Renal cortex interstitium (tissue), 11 donors: ENCODE measurements at regions not wholly inside any gene's neighbourhood (a gene's known extent, or its start where the extent isn't known, plus 50 kb on each side); places are given as distances from the start of the nearest gene placed in this dataset.
"Not testable (repeated sequence)": the region's sequence is repeated elsewhere in the genome, so short reads cannot be mapped to it uniquely, and the experiment has no call there.

Experiments
- DNase-seq, 11 donors: peaks; one replicate each; pipeline ENCODE4 v3.0.0-alpha.2; 2013; ENCODE audit warnings: low read depth in 9 of 11, low spot score in 4 of 11; ENCODE audit errors: extremely low read depth in 1 of 11

DNA sequence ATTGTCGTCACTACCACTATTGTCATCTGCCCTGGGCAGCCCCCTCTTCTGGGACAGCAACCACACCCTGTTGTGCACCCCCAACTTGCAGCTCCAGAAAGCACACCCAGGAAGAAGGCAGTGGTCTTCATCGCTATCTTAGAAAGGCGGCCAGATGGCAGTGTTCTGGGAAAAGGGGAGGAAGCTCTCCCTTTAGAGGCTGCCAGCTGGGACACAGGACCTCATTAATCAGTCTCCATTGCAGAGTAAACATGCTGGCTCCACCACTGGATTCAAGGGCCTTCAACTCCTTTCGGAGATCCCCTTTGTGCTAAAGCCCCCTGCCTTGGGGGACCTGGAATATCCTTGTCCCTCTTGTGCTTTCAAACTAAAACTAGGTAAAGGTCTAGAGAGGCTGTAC, 199.3 kb upstream of the LINGO1 start:
- peak in 2 of 11 donors; percentile 52 to 55 for DNase-seq

DNA sequence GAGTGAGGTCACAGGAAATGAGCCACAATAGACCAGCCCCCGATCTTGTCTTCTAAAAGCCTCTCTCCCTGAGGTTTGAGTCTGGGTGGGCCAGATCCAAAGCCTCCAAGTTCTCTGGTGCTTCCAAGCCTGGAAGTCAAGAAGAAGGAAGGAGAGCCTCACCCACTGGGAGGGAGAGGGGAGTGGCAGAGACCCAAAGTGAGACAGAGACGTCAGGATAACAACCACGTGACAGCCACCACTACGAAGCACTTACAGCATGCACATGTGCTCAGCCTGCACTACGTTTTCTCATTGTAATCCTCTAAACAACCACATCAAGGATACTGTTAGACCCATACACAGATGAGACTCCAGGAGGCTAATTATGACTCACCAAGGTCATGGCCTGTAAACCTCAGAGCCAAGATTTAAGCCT, 197.3 kb upstream of the LINGO1 start:
- DNase-seq, result no peak

DNA sequence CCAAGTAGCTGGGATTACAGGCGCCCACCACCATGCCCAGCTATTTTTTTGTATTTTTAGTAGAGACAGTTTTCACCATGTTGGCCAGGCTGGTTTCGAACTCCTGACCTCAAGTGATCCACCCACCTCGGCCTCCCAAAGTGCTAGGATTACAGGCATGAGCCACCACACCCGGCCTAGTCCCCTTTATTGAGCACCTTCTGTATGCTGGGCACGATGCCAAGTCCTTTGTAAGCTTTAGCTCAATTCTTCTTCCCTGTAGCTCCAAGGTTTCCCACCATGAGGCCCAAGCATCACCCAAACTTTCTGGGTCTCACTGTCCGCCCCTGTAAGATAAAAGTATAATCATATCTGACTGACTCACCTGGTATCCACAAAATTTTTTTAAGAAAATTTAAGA, 196.6 kb upstream of the LINGO1 start:
- not testable (repeated sequence) for DNase-seq

DNA sequence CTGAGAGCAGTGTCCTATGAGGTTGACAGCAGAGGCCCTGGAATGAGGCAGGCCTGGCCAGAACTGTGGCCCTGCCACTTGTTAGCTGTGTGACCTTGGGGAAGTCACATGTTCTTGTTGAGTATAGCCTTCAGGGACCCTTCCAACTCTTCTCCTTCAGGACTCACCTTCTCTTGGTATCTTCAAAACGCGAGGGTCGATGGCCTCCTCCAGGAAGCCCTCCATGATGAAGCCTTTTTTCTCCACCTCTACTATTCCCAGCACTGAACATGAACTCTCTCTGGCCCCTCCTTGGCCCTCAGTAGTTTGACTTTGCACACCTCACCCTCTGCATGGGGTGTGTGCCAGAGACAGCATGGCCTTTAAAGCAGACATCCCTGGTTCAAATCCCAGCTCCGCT, 195.1 kb upstream of the LINGO1 start:
- no peak for DNase-seq

DNA sequence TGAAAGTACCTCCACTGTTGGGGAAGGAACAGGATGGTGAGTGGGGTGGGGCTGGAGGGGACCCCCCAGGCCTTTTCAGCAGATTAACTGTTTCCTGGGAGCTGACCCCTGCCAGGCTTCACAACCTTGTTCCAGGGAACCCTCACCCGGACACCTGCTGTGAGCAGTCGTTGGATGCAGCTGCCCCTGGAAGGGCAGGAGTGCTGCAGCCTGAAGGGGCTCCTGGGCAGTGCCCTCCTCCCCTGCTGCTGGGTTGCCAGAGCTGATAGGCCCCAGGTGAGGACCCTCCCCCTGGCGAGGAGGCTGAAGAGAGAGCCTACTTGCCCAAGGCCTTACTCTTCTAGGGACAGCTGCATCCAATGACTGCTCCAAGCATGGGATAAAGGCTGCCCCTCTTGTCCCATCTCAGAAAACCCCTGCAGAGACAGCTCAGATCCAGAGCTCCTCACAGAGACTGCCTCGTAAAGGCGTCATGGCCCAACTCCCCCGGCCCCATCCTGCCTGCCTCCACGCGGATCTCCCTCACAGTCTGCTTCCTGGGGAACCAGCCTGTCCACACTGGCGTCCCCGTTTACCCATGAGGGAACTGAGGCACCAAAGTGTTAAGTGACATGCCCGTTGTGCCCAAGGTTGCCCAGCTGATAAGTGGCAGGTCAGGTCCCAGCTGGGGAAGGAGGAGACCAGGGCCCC, 193.4 kb upstream of the LINGO1 start:
- DNase-seq, result no peak

DNA sequence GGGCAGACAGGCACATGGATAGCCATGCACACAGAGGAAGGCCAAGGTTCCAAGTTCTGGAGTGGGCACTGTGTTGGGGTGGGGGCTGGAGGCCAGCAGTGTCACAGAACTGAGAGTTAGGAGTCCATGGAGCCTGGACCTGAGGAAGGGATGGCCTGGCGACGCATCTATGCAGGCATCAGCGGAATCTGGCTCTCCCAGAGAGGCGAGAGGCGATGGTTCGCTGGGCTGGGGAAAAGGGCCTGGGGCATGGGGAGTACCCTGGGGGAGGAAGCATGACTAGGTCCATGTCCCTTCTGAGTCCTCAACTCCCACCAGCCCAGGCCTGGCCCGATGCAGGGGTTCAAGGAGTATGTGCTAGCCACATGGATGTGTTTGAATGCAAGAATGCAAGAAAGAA, 192.8 kb upstream of the LINGO1 start:
- DNase-seq, result no peak

DNA sequence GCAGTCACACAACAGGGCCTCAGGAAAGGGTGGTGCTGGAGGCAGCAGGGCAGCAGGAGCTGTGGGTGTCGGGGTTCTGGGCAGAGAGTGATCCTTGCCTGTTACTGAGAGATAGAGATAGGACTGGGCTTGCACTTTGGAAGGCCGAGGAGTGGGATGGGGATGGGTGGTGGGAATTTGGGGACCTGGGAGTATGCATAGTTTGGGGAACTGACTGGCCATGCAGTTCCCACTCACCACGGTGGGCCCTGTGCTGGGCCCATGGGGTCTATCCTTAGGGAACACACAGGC, 192.5 kb upstream of the LINGO1 start:
- DNase-seq, result no peak

DNA sequence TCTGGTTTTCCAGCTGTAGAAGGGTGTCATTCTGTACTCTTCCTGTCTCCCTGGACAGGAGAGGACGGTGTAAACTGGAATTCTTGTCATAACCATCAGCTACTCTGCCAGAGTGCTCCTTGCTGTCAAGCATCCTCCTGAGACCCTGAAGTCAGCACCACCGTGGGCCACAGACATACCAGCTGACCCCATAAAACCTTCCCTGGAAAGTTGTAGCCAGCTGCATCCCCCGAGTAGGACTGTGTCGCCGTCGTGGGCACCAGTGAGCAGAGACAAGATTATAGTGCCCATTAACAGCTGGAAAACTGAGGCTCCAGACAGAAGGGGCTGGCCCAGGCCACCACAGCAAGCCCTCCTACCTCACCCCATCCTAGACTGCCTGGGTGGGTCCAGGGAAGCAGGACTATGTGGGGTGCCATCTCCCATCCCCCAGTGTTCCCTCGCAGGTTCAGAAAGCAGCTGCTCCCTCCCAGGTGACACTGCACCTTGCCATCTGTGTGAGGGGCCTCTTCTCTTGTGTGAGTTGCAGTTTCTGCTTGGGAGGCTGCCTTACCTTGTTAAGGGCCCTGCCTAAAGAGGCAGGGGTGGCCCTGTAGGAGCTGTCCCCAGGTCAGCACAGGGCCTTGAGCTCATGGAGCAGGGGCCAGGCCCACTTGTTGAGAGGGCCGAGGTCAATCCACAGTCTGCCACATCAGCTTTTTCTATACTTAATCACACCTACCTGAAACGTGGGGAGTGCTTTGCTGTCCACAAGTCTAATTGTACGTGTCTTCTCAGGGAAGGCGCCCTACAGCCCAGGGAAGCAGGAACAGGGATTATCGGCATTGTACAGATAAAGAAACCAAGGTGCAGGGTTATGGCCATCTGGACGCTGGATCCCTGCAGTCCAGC, 191.9 kb upstream of the LINGO1 start:
- DNase-seq, result no peak

DNA sequence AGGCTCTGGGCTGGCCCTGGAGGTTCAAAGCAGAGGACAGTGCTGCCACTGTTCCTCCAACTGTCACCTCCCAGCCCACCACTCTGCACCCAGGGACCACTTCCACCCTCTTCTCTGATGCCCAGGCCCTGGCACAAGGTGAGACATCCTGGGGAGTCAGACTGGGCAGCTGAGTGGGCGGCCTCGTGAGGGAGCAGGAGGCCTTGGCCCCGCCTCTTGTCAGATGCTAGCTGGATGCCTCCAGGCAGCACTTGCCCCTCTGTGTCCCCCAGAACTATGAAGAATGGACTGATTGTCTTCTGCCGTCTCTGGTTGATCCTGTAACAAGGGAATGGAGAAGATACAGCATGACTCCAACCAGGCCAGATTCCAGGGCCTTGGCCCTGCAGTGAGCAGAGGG, 191.0 kb upstream of the LINGO1 start:
- no peak for DNase-seq

DNA sequence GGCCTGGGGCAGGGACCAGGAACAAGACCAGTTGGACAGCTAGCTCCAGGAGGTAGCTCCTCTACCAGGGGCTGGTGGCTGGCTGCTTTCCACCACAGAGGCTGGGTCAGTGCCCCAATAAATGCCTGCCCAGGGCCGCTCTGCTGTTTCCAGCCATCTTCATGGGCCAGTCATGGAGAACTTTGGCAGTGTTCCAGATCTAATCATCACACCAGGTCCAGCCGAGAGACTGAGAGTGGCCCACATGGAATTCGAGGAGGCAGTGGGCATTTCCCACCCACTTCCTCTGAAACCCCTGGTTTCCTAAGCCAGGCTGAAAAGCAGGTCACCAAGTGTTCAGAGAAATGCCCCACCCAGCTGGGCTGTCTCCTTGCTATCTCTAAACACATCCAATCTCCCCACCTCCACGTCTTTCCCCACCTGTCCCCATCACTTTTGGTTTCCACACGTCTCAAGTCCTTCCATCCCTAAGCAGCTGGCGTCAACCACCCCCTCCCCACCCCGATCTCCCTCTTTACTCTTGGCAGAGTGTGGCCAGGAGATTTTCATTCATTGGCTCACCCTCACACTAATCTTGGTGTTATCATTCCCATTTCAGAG, 190.0 kb upstream of the LINGO1 start:
- DNase-seq, result no peak

DNA sequence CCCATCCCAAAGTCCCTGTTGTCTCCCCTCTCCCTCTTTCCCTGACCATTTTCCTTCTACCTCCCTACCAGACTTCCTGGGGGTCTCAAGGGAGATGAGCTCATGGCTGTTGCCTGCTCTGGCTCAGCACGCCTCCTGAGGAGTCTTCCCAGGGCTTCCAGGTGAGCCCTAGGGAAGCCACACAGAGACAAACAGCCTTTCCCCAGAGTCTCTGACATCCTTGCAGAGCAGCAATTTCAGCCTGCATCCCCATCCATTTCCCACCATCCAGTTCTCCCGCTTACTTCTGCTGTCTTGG, 189.2 kb upstream of the LINGO1 start:
- DNase-seq, result no peak

DNA sequence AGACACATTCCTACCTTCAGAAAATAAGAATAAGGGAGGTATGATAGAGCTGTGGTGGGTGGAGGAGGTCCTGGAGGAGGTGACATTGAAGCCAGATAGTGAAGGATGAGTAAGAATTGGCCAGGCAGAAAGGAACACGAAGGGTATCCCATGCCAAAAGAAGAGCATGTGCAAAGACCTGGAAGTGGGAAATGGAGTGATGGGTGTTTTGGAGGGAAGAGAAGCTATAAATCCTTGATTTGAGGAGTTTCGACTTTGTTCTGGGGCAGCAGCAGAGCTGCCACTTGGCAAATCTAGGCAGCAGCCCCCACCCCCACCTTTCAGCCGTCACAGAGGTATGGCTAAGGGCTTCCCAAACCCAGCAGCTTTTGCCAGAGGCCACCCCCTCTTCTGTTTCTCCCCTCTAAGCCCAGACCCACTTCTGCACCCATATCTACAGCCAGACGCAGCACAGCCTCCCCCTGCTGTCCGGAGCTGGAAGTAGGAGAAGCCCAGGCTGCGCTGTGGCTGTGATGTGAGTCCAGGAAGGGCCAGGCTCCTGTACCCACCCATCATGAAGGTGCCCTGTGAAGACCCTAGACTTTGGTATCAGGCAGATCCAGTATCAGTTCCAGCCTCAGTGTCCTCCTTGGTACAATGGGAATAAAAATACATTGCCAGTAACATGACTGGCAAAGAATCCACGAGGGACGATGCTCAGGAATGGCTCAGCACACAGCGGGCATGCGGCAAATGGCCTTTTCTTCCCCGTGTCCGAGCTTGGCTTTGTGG, 188.7 kb upstream of the LINGO1 start:
- peak in 6 of 11 donors; percentile 45 to 66 (median 58) for DNase-seq

DNA sequence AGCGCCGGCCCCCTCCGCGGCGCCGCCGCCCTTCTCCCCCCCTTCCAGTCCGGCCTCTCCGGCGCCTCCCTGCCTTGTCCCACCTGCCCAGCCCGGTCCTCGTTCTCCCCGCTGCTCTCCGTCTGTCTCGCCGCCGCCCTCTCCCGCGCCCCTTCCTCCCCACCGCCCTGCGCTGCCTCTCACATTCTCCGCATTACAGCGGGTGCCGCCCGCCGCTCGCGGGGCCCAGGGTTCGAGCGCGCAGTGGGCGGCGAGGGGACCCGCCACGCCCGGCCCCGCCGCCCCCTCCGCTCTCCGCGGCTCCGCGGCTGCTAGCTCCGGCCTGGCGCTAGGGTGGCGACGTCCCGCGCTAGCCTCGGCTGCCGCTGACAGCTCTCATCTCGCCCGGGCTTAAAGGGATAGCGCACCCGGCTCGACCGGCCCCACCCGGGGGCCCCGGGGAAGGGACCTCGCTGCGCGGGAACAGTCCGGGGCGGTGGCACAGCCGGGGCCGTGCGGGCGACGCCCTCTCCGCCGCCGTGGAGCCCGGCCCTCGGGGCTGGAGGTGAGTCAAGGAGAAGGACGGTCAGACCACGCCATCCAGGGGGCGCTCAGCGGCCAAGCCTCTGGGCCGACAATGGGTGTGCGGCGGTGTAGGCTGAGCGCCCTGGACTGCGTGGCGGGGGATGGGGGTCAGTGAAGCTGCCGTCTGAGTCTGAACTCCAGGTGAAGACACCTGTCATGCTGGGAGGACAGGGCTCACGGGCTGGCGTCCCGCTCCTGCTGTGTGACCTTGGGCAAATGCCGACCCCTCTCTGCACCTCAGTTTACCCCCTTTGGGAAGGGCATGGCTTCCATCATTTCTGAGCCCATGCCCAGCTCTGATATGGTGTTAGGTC, 187.4 kb upstream of the LINGO1 start:
- peak in 1 of 11 donors; percentile 20 for DNase-seq

DNA sequence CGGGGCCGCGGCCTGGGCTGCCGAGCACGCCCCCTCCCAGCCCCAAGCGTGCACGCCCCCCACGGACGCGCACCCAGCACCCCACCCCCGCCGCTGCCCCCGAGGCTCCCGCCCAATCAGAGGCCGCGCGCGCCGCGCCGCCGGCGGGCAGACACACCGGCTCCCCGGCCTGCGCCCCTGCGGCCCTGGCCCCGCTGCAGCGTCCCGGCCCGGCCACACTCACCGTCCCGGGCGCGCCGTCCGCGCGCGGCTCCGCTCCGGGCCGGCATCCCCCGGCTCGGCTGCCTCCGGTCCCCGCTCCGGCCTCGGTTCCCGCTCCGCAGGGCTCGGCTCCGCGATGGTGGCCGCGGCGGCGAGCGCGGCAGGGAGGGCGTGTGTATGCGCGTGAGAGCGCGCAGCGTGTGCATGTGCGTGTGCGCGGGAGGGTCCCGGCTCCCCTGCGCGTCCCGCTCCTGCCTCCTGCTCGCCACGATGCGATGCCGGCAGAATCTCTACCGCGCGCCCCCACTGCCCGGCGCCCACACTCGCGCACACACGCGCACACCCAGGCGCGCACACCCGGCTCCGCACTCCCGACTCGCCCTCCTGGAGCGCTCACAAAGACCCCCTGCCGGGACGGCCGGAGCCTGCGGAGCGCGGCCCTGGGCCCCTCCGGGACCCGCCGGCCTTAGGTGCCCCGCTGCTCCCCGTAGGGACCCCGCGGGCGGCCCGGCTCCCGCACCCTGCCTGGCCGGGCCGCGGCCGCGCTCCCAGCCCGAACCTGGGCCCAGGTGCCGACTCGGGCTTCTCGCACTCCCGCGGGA, 186.5 kb upstream of the LINGO1 start:
- DNase-seq, result peak in 1 of 11 donors; percentile 26

DNA sequence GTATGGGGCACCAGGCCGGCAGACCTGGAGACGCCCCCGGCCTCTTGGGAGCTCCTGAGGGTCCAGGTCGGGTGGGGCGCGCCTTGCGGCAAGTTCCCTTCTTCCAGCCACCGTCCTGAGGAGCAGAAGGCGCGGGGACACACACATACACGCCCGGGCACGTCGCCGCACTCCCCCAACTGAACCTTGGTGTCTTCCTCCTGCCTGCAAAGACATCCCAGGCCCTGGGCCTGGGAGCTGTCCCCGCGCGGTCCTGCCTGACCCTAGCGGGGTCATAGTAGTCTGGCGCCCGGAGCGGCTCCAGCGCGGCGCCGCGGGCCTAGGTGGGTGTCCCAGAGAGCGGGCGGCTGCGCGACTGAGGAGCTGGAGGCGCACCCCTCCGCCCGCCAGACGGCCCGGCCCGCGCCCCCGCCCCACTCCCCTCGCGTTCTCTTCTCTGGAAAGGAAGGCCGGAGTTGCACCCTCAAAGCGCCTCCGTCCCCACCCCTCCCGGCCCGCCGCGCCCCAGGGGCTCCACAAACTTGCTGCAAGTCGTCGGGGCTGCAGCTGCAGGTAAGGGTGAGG, 185.9 kb upstream of the LINGO1 start:
- DNase-seq, result no peak

DNA sequence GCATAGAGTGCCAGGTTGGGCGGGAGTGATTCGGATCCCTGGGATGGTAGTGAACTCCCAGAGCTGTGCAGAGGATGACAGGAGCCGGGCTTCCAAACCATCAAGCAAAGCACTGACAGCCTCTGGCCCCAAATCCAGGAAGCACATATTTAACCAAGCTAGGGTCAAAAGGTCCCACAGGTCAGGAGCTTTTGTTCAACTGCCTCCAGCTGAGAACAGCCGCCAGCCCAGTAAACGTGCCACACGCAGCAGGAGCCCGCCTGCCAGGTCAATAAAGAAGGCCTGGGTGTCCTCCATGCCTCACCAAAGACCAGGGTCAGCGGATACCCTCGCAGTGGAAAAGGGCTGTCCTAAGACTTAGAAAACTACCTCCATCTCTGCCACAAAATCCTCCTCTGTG, 184.7 kb upstream of the LINGO1 start:
- DNase-seq, result no peak

DNA sequence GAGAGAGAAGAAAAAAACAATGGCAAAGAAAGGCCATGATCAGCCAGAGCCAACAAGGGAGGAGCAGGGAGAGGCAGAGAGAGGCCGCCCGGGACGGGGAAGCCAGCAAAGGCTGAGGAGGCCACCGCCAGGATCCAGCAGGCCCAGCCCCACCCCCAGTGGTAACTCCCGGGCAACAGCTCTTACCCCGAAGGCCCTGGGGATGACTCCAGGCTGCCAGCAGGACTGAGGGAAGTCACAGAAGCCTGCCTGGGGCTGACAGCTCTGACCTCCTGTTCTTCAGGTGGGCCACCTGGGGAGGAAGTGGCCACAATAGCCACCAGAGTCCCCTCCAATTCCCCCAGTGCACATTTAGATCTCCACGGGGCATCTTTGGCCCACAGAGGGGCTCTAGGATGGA, 184.3 kb upstream of the LINGO1 start:
- no peak for DNase-seq

DNA sequence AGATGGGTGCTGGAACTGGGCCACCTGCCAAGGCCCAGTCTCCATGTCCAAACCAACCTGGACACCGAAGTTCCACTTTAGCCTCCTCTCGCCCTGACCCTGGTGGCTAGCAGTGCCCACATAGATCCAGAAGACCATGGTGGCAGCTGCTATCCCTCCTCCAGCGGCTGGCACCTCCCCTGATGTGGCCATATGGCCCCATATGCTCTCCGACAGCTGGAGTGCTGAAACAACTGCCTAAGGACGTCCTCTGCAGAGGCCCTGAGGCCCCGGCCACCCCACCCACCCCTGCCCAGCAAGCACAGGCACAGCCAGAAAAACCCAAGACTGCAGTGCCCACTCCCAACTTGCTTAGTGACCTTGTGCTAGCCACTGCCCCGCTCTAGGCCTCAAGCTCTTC, 182.3 kb upstream of the LINGO1 start:
- DNase-seq, result no peak
